ENCODE measurements at regions not wholly inside any gene's neighbourhood (a gene's known extent, or its start where the extent isn't known, plus 50 kb on each side); places are given as distances from the start of the nearest gene placed in this dataset.

DNA sequence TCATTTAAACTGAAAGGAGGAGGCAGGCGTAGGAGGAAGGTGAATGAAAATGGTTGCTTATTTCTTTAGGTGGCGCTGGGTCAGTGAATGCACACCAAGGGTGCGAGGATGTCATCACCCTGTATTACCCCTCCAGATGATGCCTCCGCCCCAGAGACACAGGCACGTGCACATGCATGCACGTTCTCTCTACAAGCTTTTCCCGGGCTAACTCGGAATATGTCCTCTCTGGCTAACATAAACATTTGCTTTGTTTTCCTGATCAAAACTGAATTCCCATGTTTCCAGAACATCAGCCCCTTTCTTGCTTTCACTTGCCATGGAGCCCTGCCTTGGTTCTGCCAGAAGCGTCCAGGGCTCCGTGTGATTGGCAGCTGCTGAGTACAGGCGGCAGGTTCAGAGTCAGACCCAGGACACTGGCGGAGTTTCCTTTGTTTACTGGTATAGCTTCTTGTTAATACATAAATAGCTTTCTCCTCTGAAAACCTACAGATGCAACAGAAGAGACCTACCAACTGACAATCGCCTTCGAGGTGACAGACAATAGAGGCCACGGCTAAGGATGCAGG, 131.2 kb upstream of the RPS6KA2 start:
- H3K4me3 ChIP-seq = no peak overlapping the region
- DNase-seq = no peak

DNA sequence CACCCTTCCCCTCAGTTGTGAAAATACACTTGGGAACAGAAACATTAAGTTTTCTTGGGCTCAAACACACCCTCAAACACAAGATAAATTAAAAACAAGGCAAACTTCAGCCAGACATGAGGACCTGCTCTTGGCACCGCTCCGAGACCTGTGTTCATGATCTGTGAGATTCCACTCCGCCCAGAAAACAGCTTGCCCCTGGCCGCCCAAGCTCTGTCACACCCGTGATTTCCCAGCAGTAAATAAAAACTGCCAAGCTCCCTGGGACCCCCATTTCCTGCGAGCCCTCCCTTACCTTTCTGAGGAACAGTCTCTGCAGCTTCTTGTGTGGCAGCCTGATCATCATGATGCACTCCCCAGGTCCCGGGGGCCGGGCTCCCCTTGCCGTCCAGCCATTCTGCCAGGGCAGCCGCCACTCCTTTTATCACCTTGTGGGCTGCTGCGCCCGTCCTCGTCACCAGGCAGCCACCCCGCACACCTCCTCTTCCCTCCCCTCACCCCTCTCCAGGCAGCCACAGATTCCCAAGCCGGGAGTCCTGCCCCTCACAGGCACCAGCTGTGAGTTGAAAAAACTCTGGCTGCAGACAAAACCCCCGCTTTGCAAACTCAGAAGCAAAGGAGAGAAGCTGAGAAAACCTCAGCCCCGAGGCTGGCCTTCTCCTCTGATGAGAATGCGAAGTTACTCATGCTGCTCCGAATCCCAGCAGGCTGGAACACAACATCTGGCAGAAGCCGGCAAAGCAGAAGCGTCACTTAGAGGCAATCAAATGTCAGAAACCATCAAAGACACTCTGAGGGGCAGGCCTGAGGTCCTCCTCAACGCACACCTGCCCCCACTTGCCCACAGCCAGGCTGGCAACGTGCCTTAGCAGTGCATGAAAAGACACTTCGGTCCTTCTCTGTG, 130.4 kb upstream of the RPS6KA2 start:
- Histone ChIP-seq H3K4me1 (no peaks in the 10 kb centered on the region), H3K36me3 (ENCODE audit: insufficient read depth in 1 of 2, low read depth in 1 of 2) (no peaks in the 10 kb centered on the region), H3K27me3 (ENCODE audit: insufficient read depth in 3 of 3, low read length in 2 of 3) (peaks cover 0 to 15% (median 4%) of the 10 kb centered on the region in 3 donors), H3K4me3 (no peak overlapping the region), H3K27ac (no peak overlapping the region), H3K9me3 (no peaks in the 10 kb centered on the region)
- TF ChIP-seq, protein P1, sequence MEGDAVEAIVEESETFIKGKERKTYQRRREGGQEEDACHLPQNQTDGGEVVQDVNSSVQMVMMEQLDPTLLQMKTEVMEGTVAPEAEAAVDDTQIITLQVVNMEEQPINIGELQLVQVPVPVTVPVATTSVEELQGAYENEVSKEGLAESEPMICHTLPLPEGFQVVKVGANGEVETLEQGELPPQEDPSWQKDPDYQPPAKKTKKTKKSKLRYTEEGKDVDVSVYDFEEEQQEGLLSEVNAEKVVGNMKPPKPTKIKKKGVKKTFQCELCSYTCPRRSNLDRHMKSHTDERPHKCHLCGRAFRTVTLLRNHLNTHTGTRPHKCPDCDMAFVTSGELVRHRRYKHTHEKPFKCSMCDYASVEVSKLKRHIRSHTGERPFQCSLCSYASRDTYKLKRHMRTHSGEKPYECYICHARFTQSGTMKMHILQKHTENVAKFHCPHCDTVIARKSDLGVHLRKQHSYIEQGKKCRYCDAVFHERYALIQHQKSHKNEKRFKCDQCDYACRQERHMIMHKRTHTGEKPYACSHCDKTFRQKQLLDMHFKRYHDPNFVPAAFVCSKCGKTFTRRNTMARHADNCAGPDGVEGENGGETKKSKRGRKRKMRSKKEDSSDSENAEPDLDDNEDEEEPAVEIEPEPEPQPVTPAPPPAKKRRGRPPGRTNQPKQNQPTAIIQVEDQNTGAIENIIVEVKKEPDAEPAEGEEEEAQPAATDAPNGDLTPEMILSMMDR (IDR thresholded peaks at IDR 0.05) = no peak
- intact Hi-C loops (cut with DNase I) = no loop called here
- ATAC-seq (no peak), DNase-seq (no peak)
- WGBS, 3 donors = 9 to 21% (median 15%) methylated on average over 24 of the region's 24 CpGs

More for the DNA sequence above, 131.2 kb upstream of the RPS6KA2 start:
- Histone ChIP-seq H3K27me3 (ENCODE audit: insufficient read depth in 3 of 3, low read length in 2 of 3) (peaks cover 0 to 15% (median 4%) of the 10 kb centered on the region in 3 donors), H3K27ac (no peak overlapping the region), H3K4me1 (no peaks in the 10 kb centered on the region), H3K9me3 (no peaks in the 10 kb centered on the region), H3K36me3 (ENCODE audit: insufficient read depth in 1 of 2, low read depth in 1 of 2) (no peaks in the 10 kb centered on the region)
- ATAC-seq = no peak
- WGBS, 3 donors = 63 to 77% (median 71%) methylated on average over 15 of the region's 15 CpGs
- intact Hi-C loops (cut with DNase I) = no loop called here
- TF ChIP-seq, protein P1 (IDR thresholded peaks at IDR 0.05) = no peak

GRCh38 chr6:166754218-166755030, 127.4 kb upstream of the RPS6KA2 start:
- WGBS, 3 donors = 89 to 93% (median 91%) methylated on average over 13 of the region's 13 CpGs

GRCh38 chr6:166752928-166753721, 126.1 kb upstream of the RPS6KA2 start:
- TF ChIP-seq, protein P1 (IDR thresholded peaks at IDR 0.05) = no peak
- Histone ChIP-seq H3K27ac (no peak overlapping the region), H3K9me3 (no peaks in the 10 kb centered on the region), H3K36me3 (ENCODE audit: insufficient read depth in 1 of 2, low read depth in 1 of 2) (no peaks in the 10 kb centered on the region), H3K4me3 (no peak overlapping the region), H3K27me3 (ENCODE audit: insufficient read depth in 3 of 3, low read length in 2 of 3) (peaks cover 0 to 18% (median 5%) of the 10 kb centered on the region in 3 donors), H3K4me1 (no peaks in the 10 kb centered on the region)
- no peak for ATAC-seq
- no peak for DNase-seq
- WGBS, 3 donors = 76 to 82% (median 79%) methylated on average over 6 of the region's 6 CpGs
- intact Hi-C loops (cut with DNase I) = no loop called here

More at GRCh38 chr6:166754218-166755030, 127.4 kb upstream of the RPS6KA2 start:
- TF ChIP-seq, protein P1 (IDR thresholded peaks at IDR 0.05) = no peak
- Histone ChIP-seq H3K9me3 (no peaks in the 10 kb centered on the region), H3K27me3 (ENCODE audit: insufficient read depth in 3 of 3, low read length in 2 of 3) (peaks cover 0 to 18% (median 4%) of the 10 kb centered on the region in 3 donors), H3K27ac (no peak overlapping the region), H3K36me3 (ENCODE audit: insufficient read depth in 1 of 2, low read depth in 1 of 2) (no peaks in the 10 kb centered on the region), H3K4me3 (no peak overlapping the region), H3K4me1 (no peaks in the 10 kb centered on the region)
- no peak for ATAC-seq
- intact Hi-C loops (cut with DNase I) = no loop called here
- DNase-seq = no peak

Measured in psoas muscle (tissue), 7 donors.